Right lobe of liver (tissue), 6 donors: ENCODE measurements at regions not wholly inside any gene's neighbourhood (a gene's known extent, or its start where the extent isn't known, plus 50 kb on each side); places are given as distances from the start of the nearest gene placed in this dataset.

Experiments
- ATAC-seq, 4 donors: fragments of 200-7000 bp; cut with Tn5 transposase; one replicate each; pipeline ENCODE4 v1.9.1; 2020; ENCODE audit warnings: mild to moderate bottlenecking in 4 of 4, moderate library complexity in 4 of 4
- DNase-seq, 3 donors: peaks; one replicate each; pipeline ENCODE4 v3.0.0-alpha.2; 2020
- H3K27ac ChIP-seq, 3 donors: fragments of 200-600 bp; one replicate each; pipeline ENCODE4 v1.8.0; 2022
- H3K27me3 ChIP-seq, 2 donors: fragments of 200-600 bp; one replicate each; pipeline ENCODE4 v1.8.0; 2022
- H3K36me3 ChIP-seq, 4 donors: fragments of 200-600 bp; sonication (generic) in 1 of 4; one replicate each; pipeline versions ENCODE4 v1.5.1 to v1.8.0; 2017 to 2022; ENCODE audit warnings: control low read depth in 1 of 4
- H3K4me1 ChIP-seq, 4 donors: fragments of 200-600 bp; sonication (generic) in 1 of 4; one replicate each; pipeline versions ENCODE4 v1.5.1 to v1.8.0; 2017 to 2022; ENCODE audit warnings: control low read depth in 1 of 4
- H3K4me3 ChIP-seq, 3 donors: fragments of 200-600 bp; one replicate each; pipeline ENCODE4 v1.8.0; 2022
- H3K9me3 ChIP-seq, 4 donors: fragments of 200-600 bp; sonication (generic) in 1 of 4; one replicate each; pipeline versions ENCODE4 v1.5.1 to v1.8.0; 2017 to 2022; ENCODE audit warnings: control low read depth in 1 of 4
- CTCF ChIP-seq, 4 donors: fragments of 200-600 bp in 3 of 4; fragments of 450-650 bp in 1 of 4; IDR thresholded peaks; one replicate each; pipeline versions ENCODE4 v1.5.1 to v1.8.0; 2016 to 2022; ENCODE audit warnings: antibody characterized with exemption in 4 of 4, mild to moderate bottlenecking in 2 of 4
- POLR2A ChIP-seq: fragments of 450-650 bp; IDR thresholded peaks from one replicate; pipeline ENCODE4 v1.6.1; 2017; ENCODE audit warnings: antibody characterized with exemption, mild to moderate bottlenecking
- WGBS: methylation state at CpG from one replicate; pipeline ENCODE4 v1.1.6; 2018; ENCODE audit warnings: low coverage, low lambda C conversion rate; ENCODE audit not compliant: insufficient coverage; ENCODE audit errors: missing lambda C conversion rate; 5-methylcytosine and 5-hydroxymethylcytosine counted together
- intact Hi-C, 2 donors: fragments of 100-400 bp; cut with DNase I; formaldehyde crosslinking; loops; one replicate each; pipeline versions ENCODE4 v1.11.2 to v1.14.1; 2022
- donor health status: DM: no; HTN: yes; CAD: no.
- donor health status: DM: no; HTN: no; CAD: no.
- donor health status: DM: no; HTN: no; CAD: no.
- donor health status: DM: no; HTN: yes; CAD: no.
- donor health status: DM: no; HTN: yes; CAD: no.

DNA sequence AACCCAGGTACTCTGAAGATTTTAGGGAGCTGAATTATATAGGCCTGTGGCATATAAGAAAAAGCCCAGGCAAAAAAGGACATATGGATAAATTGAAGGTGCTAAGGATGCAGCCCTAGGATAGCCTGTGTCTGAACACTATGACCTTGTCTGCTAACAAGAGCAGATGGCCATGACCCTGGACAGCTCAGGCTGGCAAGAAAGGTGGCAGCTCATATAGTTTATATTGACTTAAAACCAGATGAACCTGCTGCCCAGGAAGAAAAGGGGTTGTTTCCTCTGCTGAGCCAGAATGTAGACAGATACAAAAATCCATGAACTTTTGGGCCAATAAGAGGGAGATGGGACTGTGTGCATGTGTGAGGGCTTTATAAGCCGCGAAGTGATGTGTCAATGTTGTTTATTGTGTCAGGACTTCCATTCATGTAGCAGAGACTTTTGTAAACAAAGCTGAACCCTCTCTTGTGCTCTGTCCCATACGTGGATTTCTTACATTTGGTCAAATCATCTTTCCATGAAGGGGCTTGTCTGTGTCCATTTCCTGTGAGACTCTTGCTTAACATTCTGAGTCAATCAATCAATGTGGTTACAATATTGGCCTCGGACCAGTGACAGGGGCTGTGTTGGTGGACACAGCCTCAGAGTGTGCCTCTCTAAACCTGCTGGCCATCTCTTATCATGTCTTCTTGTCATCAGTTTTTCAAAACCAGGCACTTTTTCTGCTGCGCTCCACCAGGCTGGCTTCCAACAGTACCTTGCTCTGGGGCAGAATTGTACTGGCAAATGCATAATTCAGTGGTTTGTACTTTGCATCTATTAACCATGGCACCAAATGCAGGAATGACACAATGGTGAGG is 321.2 kb downstream of the WDR72 start:
- no peaks in the 10 kb centered on the region for H3K9me3 ChIP-seq
- peak; percentile 52 to 90 (median 80) for DNase-seq
- intact Hi-C loops: no loop called here
- peaks cover 0 to 61% (median 21%) of the 10 kb centered on the region in 4 donors for H3K4me1 ChIP-seq
- 13% methylated on average over 4 of the region's 5 CpGs for WGBS
- peak; percentile 80 to 91 (median 86) for ATAC-seq
- no peaks in the 10 kb centered on the region for H3K36me3 ChIP-seq
- peak overlapping the region in 2 of 3 donors; percentile 37 to 83 for H3K27ac ChIP-seq
- peak in 1 of 4 donors; percentile 24 for TF ChIP-seq CTCF (IDR thresholded peaks at IDR 0.05)
- peak; percentile 26 for TF ChIP-seq POLR2A
- H3K4me3 ChIP-seq: no peak overlapping the region
- H3K27me3 ChIP-seq: no peaks in the 10 kb centered on the region

DNA sequence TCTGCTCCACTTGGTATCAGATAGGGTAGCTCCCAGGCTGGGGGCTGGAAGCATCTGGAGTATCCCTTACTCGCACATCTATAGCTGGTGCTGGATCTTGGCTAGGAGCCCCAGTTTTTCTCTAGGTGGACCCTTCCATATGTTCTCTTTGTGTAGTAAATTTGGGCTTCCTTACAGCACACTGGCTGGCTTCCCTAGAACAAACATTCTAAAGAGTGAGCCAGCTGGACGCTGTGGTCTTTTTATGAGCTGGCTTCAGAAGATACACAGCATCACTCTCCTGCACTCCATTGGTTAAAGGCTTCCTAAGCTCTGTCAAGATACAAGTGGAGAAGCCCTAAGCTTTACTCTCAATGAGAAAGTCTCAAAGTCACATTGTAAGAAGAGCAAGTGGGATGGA is 322.1 kb downstream of the WDR72 start:
- intact Hi-C loops: no loop called here
- TF ChIP-seq CTCF (IDR thresholded peaks at IDR 0.05) (no peak), POLR2A (no peak)
- ATAC-seq: peak in 2 of 4 donors; percentile 5 to 11

DNA sequence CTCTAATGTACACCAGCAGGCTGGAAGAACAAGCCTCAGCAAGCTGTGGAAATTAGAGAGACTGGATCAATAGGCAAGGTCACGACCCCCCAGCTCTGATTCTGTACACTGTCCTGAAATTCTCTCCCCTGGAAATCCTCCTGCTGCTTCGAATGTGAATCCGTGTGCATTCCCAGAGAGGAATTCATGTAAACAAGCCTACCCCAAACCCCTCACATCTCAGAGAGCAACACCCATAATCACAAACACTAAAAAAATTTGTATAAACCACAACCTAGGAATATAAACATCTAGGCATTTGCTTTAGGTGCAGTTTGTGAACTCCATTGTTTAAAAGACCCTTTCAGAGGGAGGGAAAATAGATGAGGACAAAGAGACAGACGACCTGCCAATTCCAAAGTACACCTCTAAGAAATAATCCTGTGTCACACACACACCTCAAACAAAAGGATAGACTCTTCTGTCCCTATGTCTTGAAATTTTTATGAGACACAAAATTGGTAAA is 325.2 kb downstream of the WDR72 start:
- DNase-seq (no peak), ATAC-seq (peak in 3 of 4 donors; percentile 12 to 29 (median 19))
- 32% methylated on average over 4 of the region's 4 CpGs for WGBS
- Histone ChIP-seq H3K36me3 (no peaks in the 10 kb centered on the region), H3K4me3 (no peak overlapping the region), H3K27ac (peak overlapping the region in 1 of 3 donors; percentile 20), H3K27me3 (no peaks in the 10 kb centered on the region), H3K9me3 (no peaks in the 10 kb centered on the region), H3K4me1 (peaks cover 0 to 51% (median 22%) of the 10 kb centered on the region in 4 donors)
- no peak for TF ChIP-seq CTCF (IDR thresholded peaks at IDR 0.05)
- no peak for TF ChIP-seq POLR2A
- intact Hi-C loops: no loop called here

More for the DNA sequence above, 322.1 kb downstream of the WDR72 start:
- no peak overlapping the region for H3K4me3 ChIP-seq
- no peaks in the 10 kb centered on the region for H3K9me3 ChIP-seq
- DNase-seq: no peak
- H3K27ac ChIP-seq: peak overlapping the region in 2 of 3 donors; percentile 35 to 83
- WGBS: 38% methylated on average over 1 of the region's 2 CpGs
- no peaks in the 10 kb centered on the region for H3K27me3 ChIP-seq
- H3K36me3 ChIP-seq: no peaks in the 10 kb centered on the region
- H3K4me1 ChIP-seq: peaks cover 0 to 68% (median 25%) of the 10 kb centered on the region in 4 donors

DNA sequence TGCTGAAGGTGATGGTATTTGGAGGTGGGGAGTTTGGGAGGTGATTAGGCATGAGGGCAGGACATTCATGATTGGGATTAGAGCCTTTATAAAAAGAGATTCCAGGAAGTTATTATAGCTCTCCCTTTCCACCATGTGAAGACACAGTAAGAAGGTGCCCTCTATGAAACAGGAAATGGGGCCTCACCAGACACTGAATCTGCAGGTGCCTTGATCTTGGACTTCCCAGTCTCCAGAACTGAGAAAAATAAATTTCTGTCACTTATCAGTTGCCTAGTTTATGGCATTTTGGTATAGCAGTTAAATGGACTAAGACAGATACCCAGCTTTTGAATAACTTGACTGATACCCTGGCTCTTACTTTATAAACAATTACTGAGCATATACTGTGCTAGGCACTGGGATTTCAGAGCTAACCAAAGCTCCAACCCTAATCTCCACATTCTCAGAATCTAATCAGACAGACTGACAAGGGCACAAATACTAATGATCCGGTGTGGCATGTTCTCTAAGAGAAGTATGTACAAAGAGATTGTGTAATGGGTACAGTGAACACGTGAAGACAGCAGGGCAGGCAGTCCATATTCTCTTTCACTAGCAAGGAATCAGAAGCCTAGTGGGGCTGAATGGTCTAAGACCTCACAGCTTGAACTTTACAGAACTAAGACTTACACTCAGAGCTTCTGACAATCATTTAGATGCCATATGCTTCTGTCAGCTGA is 343.1 kb downstream of the WDR72 start:
- Histone ChIP-seq H3K27ac (peak overlapping the region in 2 of 3 donors; percentile 41 to 69), H3K4me3 (no peak overlapping the region), H3K9me3 (no peaks in the 10 kb centered on the region), H3K36me3 (no peaks in the 10 kb centered on the region), H3K4me1 (peaks cover 0 to 21% (median 3%) of the 10 kb centered on the region in 4 donors), H3K27me3 (no peaks in the 10 kb centered on the region)
- 27% methylated on average over 2 of the region's 2 CpGs for WGBS
- peak; percentile 89 to 97 (median 96) for ATAC-seq
- intact Hi-C loops: no loop called here
- peak; percentile 31 for TF ChIP-seq POLR2A
- no peak for TF ChIP-seq CTCF (IDR thresholded peaks at IDR 0.05)
- DNase-seq: peak in 1 of 3 donors; percentile 50
